ENCODE measurements at regions not wholly inside any gene's neighbourhood (a gene's known extent, or its start where the extent isn't known, plus 50 kb on each side); places are given as distances from the start of the nearest gene placed in this dataset.

DNA sequence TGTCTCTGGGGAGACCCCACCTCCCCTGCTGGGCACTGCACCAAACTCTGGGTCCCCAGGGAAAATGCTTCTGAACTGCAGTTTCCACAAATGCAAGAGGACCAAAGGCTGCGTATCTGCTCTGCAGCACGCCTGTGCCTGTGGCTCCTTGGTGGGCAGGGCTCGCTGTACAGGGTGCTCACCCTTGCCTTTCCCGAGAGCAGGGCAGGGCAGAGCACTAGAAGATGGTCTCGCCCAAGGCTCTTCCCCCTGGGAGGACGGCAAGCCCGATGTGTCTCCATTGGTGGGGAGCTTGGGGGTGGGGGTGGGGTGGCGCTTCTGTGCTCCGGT lies 175.3 kb upstream of the RTL1 start:
- TF ChIP-seq, protein P1, sequence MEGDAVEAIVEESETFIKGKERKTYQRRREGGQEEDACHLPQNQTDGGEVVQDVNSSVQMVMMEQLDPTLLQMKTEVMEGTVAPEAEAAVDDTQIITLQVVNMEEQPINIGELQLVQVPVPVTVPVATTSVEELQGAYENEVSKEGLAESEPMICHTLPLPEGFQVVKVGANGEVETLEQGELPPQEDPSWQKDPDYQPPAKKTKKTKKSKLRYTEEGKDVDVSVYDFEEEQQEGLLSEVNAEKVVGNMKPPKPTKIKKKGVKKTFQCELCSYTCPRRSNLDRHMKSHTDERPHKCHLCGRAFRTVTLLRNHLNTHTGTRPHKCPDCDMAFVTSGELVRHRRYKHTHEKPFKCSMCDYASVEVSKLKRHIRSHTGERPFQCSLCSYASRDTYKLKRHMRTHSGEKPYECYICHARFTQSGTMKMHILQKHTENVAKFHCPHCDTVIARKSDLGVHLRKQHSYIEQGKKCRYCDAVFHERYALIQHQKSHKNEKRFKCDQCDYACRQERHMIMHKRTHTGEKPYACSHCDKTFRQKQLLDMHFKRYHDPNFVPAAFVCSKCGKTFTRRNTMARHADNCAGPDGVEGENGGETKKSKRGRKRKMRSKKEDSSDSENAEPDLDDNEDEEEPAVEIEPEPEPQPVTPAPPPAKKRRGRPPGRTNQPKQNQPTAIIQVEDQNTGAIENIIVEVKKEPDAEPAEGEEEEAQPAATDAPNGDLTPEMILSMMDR (IDR thresholded peaks at IDR 0.05): no peak
- Histone ChIP-seq H3K27me3 (peaks cover 50% of the 10 kb centered on the region), H3K9me3 (no peaks in the 10 kb centered on the region), H3K36me3 (no peaks in the 10 kb centered on the region), H3K4me3 (no peak overlapping the region), H3K4me1 (no peaks in the 10 kb centered on the region), H3K27ac (no peak overlapping the region)
- peak; percentile 45 for DNase-seq
- intact Hi-C loops (cut with DNase I): no loop called here
- no peak for ATAC-seq

DNA sequence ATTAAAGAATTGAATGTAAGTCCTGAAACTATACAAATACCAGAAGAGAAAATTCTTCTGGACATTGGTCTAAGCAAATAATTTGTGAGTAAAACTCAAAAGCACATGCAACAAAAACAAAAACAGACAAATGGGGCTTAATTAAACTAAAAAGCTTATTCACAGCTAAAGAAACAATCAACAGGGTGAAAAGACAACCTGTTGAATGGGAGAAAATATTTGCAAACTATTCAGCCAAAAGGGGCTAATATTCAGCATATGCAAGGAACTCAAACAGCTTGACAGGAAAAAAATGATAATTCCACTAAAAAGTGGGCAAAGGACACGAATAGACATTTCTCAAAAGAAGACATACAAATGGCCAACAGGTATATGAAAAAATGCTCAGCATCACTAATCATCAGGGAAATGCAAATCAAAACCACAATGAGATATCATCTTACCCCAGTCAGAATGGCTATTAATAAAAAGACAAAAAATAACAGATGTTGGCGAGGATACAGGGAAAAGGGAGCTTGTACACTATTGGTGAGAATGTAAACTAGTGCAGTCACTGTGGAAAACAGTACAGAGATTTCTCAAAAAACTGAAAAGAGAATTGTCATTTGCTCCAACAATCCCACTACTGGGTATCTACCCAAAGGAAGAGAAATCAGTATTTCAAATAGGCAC lies 177.5 kb upstream of the RTL1 start:
- no peaks in the 10 kb centered on the region for H3K4me1 ChIP-seq
- H3K27me3 ChIP-seq: peaks cover 40% of the 10 kb centered on the region
- no peak overlapping the region for H3K27ac ChIP-seq
- intact Hi-C loops (cut with DNase I): no loop called here
- no peak for ATAC-seq
- TF ChIP-seq, protein P1 (IDR thresholded peaks at IDR 0.05): no peak
- no peak overlapping the region for H3K4me3 ChIP-seq
- H3K36me3 ChIP-seq: no peaks in the 10 kb centered on the region
- H3K9me3 ChIP-seq: no peaks in the 10 kb centered on the region
- DNase-seq: no peak

DNA sequence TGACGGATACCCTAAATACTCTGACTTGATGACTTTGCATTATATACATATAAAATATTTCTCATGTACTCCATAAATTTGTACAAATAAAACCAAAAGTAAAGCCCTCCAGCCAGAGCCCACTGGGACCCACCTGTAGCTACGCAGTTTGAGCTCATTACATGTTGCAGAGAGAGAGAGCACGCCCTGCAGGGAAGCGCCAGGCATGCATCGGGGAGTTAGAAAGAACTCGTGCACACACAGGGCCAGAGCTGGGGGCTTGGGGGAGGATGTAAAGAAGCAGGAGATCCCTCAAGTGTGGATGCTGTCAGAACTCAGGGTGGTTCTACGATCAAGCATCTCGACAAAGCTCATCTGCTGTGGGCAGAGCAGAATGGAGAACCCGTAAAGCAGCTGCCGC lies 178.5 kb upstream of the RTL1 start:
- DNase-seq (peak; percentile 46), ATAC-seq (no peak)
- H3K36me3 ChIP-seq: no peaks in the 10 kb centered on the region
- no peak overlapping the region for H3K4me3 ChIP-seq
- no peaks in the 10 kb centered on the region for H3K9me3 ChIP-seq
- peaks cover 30% of the 10 kb centered on the region for H3K27me3 ChIP-seq
- H3K4me1 ChIP-seq: no peaks in the 10 kb centered on the region
- TF ChIP-seq, protein P1 (IDR thresholded peaks at IDR 0.05): no peak
- intact Hi-C loops (cut with DNase I): no loop called here
- no peak overlapping the region for H3K27ac ChIP-seq

DNA sequence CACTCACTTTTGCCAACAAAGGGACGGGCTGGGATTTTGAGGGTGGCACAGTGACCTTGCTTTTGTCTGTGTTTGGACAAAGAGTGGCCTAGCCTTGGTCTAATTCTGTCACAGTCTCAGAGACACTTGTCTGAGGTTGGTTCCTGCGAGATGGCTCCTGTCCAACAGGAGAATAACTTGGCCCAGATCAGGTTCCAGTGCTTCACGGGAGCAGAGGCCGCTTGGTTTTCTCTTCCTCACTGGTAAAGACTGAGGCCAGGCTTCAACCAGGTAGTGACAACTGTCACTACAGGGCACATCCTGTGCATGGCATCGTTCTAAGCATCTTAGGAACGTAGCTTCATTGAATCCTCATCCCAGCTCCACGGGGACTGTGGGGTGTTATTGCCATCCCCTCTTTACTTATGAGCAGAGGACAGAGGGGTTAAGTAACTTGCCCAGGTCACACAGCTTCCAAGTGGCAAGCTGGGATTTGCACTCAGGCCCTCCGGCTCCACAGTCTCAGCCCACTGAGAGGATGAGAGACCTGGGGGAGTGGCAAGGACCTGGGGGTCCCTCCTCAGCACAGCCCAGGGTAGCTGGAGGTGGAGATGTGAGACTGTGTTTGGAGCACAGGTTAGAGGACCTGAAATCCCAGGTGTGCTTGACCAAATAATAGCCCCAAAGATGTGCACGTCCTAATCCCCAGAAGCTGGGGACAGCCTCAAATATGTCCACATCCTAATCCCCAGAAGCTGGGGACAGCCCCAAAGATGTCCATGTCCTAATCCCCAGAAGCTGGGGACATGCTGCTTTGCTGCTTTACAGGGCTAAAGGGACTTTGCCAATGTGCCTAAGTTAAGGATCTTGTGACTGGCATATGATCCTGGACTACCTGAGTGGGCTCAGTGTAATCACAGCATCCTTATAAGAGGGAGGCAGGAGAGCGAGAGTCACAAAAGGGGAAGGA lies 179.2 kb upstream of the RTL1 start:
- ATAC-seq: no peak
- no peaks in the 10 kb centered on the region for H3K9me3 ChIP-seq
- TF ChIP-seq, protein P1 (IDR thresholded peaks at IDR 0.05): no peak
- intact Hi-C loops (cut with DNase I): no loop called here
- H3K36me3 ChIP-seq: no peaks in the 10 kb centered on the region
- H3K4me1 ChIP-seq: no peaks in the 10 kb centered on the region
- peaks cover 24% of the 10 kb centered on the region for H3K27me3 ChIP-seq
- H3K4me3 ChIP-seq: no peak overlapping the region
- peak; percentile 32 for DNase-seq
- no peak overlapping the region for H3K27ac ChIP-seq

DNA sequence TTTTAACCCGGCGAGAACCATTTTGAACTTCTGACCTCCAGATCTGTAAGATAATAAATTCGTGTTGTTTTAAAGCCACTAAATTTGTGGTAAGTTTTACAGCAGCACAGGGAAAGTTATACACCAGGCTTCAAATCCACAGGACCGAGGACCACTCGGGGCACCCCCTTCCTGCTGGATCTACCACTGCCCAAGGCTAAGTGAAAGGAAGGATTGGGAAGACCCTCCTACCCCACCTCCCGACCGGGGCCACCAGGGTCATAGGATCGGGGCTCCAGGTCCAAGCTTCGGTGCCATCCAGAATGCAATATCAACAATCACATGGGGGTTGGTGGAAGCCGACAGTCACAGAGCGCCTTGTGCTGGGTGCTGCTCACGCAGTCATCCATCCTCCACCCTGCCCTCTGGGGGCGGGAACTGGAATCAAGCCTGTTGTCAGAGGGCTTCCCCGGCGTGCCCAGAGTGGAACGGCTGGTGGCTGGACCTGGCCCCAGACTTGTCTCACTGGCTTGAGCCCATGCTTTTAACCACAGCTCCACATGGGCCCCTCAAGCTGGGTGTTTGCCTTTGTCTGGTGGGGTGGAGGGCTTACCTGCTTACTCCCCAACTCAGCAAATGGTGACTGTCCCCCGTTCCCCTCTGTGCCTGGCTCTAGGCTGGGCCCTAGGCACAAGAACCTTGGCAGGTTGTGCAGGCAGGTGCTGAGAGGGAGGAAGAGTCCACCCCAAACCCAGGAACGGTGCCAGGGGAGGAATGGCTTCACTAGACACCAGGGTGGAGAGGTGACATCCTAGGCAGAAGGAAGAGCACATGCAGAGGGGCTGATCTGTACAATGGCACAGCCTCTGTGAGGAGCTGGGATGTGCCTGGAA lies 180.3 kb upstream of the RTL1 start:
- peak; percentile 54 for DNase-seq
- intact Hi-C loops (cut with DNase I): no loop called here
- TF ChIP-seq, protein P1 (IDR thresholded peaks at IDR 0.05): no peak
- H3K4me1 ChIP-seq: no peaks in the 10 kb centered on the region
- no peak overlapping the region for H3K27ac ChIP-seq
- no peaks in the 10 kb centered on the region for H3K36me3 ChIP-seq
- ATAC-seq: no peak
- H3K27me3 ChIP-seq: peaks cover 14% of the 10 kb centered on the region
- H3K4me3 ChIP-seq: no peak overlapping the region
- no peaks in the 10 kb centered on the region for H3K9me3 ChIP-seq

Data from upper lobe of right lung (tissue), 1 donor.